Erythroblast (primary cell): ENCODE measurements at regions not wholly inside any gene's neighbourhood (a gene's known extent, or its start where the extent isn't known, plus 50 kb on each side); places are given as distances from the start of the nearest gene placed in this dataset.

Source experiments
- DNase-seq, 2 experiments: peaks; one replicate each; lab custom pipeline; 2025; lab: John Stamatoyannopoulos, UW
- GATA1 ChIP-seq: IDR thresholded peaks from 2 replicates; pipeline ENCODE4 v1.6.1; 2011; ENCODE audit warnings: low read depth, mild to moderate bottlenecking, control low read depth, low read length, moderate library complexity
- POLR2A ChIP-seq: IDR thresholded peaks from 2 replicates; pipeline ENCODE4 v1.6.1; 2011; ENCODE audit warnings: mild to moderate bottlenecking, low read length

GRCh38 chr3:21274079-21274571 is 476.9 kb downstream of the ZNF385D start:
- TF ChIP-seq GATA1, result no peak
- no peak for TF ChIP-seq POLR2A
- no peak for DNase-seq

GRCh38 chr3:21273259-21274025 is 477.6 kb downstream of the ZNF385D start:
- TF ChIP-seq POLR2A (no peak), GATA1 (no peak)
- DNase-seq, result no peak

- no peak for DNase-seq
- TF ChIP-seq GATA1 (no peak), POLR2A (no peak)
Observed at GRCh38 chr3:21271606-21272016, 479.4 kb downstream of the ZNF385D start.

GRCh38 chr3:21269882-21270281 is 481.1 kb downstream of the ZNF385D start:
- TF ChIP-seq POLR2A (no peak), GATA1 (no peak)
- DNase-seq, result no peak

GRCh38 chr3:21260507-21260906 is 490.5 kb downstream of the ZNF385D start:
- no peak for TF ChIP-seq POLR2A
- no peak for DNase-seq

GRCh38 chr3:21259896-21260295 is 491.1 kb downstream of the ZNF385D start:
- TF ChIP-seq GATA1 (no peak), POLR2A (no peak)
- DNase-seq, result no peak

- TF ChIP-seq POLR2A, result no peak
- TF ChIP-seq GATA1, result no peak
- no peak for DNase-seq
Observed at GRCh38 chr3:21256932-21257331, 494.1 kb downstream of the ZNF385D start.

GRCh38 chr3:21238661-21239060 is 512.3 kb downstream of the ZNF385D start:
- no peak for TF ChIP-seq GATA1
- TF ChIP-seq POLR2A, result no peak

GRCh38 chr3:21237638-21238037 is 513.4 kb downstream of the ZNF385D start:
- no peak for DNase-seq
- TF ChIP-seq GATA1 (no peak), POLR2A (no peak)

More at GRCh38 chr3:21238661-21239060, 512.3 kb downstream of the ZNF385D start:
- DNase-seq, result no peak

GRCh38 chr3:21235491-21235890 is 515.5 kb downstream of the ZNF385D start:
- TF ChIP-seq GATA1, result no peak
- TF ChIP-seq POLR2A, result no peak
- no peak for DNase-seq

GRCh38 chr3:21234933-21235332 is 516.1 kb downstream of the ZNF385D start:
- TF ChIP-seq POLR2A (no peak), GATA1 (no peak)
- no peak for DNase-seq

- DNase-seq, result no peak
- TF ChIP-seq GATA1 (no peak), POLR2A (no peak)
Observed at GRCh38 chr3:21229426-21230135, 521.4 kb downstream of the ZNF385D start.

- TF ChIP-seq GATA1 (no peak), POLR2A (no peak)
- no peak for DNase-seq
Observed at GRCh38 chr3:21226086-21226485, 524.9 kb downstream of the ZNF385D start.

GRCh38 chr3:21220944-21221343 is 530.1 kb downstream of the ZNF385D start:
- no peak for DNase-seq
- no peak for TF ChIP-seq GATA1
- TF ChIP-seq POLR2A, result no peak
